Brain microvascular endothelial cell (primary cell): ENCODE measurements at regions not wholly inside any gene's neighbourhood (a gene's known extent, or its start where the extent isn't known, plus 50 kb on each side); places are given as distances from the start of the nearest gene placed in this dataset.

ENCODE experiments used
- DNase-seq: peaks from one replicate; pipeline ENCODE4 v3.0.0-alpha.2; 2020
- H3K27ac ChIP-seq: fragments of 250-450 bp; sonication (Bioruptor Pico); 2 replicates; pipeline ENCODE4 v1.5.1; 2020; ENCODE audit warnings: mild to moderate bottlenecking, moderate library complexity
- H3K27me3 ChIP-seq: fragments of 250-450 bp; sonication (Bioruptor Pico); replicated peaks from 2 replicates; pipeline ENCODE4 v1.5.1; 2020; ENCODE audit warnings: mild to moderate bottlenecking
- H3K36me3 ChIP-seq: fragments of 250-450 bp; sonication (Bioruptor Pico); replicated peaks from 2 replicates; pipeline ENCODE4 v1.5.1; 2020; ENCODE audit warnings: mild to moderate bottlenecking
- H3K4me3 ChIP-seq: 2 replicates; pipeline ENCODE4 v1.5.1; 2011; ENCODE audit warnings: low read depth, mild to moderate bottlenecking, control low read depth, low read length, moderate library complexity
- in situ Hi-C: cut with HindIII; loops from 2 replicates; pipeline ENCODE4 v1.10.0; 2017; ENCODE audit warnings: low sequenced_read_pairs, low pct_ligation_motif_present
- TF ChIP-seq, protein P1 (sequence below): IDR thresholded peaks from 2 replicates; pipeline ENCODE4 v1.5.1; 2011; ENCODE audit warnings: low read depth, mild to moderate bottlenecking, moderate library complexity, low read length, control low read depth, inconsistent platforms; ENCODE audit errors: missing control alignments

DNA sequence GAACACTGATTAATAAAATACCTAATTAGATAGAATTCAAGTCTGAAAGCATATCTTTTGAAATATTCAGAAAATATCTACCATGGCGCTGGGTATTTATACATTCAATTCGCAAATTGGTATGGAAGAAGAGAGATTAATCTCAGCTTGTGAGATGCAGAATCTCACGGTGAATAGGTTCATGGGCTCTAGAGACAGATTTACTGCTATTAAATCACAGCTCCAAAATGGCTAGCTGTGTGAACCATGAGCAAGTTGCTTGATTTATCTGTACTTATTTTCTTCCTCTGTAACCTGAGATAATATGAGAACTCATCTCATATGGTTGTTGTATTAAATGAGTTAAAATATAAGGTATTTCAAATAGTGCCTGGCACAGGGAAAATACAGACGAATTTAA is 556.7 kb downstream of the FBXO15 start:
- no peaks in the 10 kb centered on the region for H3K36me3 ChIP-seq
- H3K27me3 ChIP-seq: no peaks in the 10 kb centered on the region
- in situ Hi-C loops: no loop called here
- TF ChIP-seq, protein P1, sequence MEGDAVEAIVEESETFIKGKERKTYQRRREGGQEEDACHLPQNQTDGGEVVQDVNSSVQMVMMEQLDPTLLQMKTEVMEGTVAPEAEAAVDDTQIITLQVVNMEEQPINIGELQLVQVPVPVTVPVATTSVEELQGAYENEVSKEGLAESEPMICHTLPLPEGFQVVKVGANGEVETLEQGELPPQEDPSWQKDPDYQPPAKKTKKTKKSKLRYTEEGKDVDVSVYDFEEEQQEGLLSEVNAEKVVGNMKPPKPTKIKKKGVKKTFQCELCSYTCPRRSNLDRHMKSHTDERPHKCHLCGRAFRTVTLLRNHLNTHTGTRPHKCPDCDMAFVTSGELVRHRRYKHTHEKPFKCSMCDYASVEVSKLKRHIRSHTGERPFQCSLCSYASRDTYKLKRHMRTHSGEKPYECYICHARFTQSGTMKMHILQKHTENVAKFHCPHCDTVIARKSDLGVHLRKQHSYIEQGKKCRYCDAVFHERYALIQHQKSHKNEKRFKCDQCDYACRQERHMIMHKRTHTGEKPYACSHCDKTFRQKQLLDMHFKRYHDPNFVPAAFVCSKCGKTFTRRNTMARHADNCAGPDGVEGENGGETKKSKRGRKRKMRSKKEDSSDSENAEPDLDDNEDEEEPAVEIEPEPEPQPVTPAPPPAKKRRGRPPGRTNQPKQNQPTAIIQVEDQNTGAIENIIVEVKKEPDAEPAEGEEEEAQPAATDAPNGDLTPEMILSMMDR: no peak
- no peak overlapping the region for H3K4me3 ChIP-seq
- DNase-seq: no peak
- no peak overlapping the region for H3K27ac ChIP-seq

DNA sequence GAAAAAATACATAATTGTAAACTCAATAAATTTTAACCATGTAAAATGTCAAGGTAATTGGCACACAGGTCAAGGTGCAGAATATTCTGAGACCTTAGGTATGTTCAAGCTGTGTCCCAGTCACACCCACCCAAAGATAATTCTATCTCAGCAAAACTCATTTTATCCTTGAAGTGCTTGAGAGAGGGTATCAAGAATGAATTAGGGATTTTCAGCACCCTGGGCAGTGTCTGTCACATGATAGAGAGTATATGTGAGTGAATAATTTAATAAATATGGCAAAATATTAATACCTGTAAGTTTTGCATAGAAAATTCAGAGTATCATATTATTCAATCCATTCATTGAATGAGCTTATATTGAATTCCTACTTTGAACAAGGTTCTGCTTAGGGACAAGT is 567.9 kb downstream of the FBXO15 start:
- Histone ChIP-seq H3K4me3 (no peak overlapping the region), H3K27ac (no peak overlapping the region), H3K27me3 (no peaks in the 10 kb centered on the region), H3K36me3 (no peaks in the 10 kb centered on the region)
- DNase-seq: no peak
- TF ChIP-seq, protein P1: no peak
- in situ Hi-C loops: no loop called here

DNA sequence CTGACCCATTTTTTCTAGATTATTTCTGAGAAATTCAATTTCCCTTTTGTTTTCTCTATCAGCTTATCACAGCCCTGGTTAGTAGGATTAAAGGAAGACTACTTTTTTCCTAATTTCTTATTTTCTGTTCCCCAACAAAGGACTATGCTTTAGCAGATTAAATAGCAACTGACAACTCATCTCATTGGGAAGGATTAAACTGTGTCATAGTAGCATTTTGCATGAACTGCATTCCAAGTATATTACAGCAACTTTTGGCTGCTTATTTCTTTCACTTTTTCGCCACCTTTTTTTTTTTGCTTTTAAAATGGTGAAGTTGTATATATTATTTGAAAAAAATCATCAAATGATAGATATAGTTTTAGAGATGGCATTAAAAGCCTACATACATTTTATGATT is 570.3 kb downstream of the FBXO15 start:
- DNase-seq: no peak
- Histone ChIP-seq H3K27me3 (no peaks in the 10 kb centered on the region), H3K27ac (no peak overlapping the region), H3K4me3 (no peak overlapping the region), H3K36me3 (no peaks in the 10 kb centered on the region)
- in situ Hi-C loops: no loop called here
- TF ChIP-seq, protein P1: no peak

DNA sequence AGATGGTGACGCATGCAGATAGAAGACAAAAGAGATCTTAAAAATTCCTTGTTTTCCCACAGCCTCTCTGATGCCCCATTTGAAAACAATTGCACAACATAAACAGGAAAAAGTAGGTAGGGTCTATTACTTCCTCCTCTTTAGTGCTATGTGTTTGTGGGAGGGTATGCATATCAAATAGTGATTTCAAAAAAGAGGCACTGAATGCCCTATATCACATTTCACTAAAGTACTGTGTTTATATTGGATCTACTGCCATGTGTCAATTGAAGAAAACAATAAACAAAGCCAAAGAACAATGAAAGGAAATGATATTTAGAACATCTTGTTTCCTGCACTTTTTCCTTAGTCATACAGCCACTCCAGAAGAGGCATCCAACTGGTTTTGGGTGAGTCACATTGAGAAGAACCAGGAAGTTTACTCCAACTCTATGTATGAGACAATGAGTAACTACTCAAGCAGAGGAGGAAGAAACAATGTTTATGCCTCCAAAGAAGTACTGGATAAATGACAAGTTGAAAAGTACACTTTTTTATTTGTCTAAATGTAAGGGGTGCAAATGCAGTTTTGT is 583.6 kb downstream of the FBXO15 start:
- Histone ChIP-seq H3K4me3 (no peak overlapping the region), H3K27me3 (no peaks in the 10 kb centered on the region), H3K27ac (peak overlapping the region; percentile 56), H3K36me3 (no peaks in the 10 kb centered on the region)
- peak; percentile 49 for DNase-seq
- TF ChIP-seq, protein P1: no peak
- in situ Hi-C loops: no loop called here

DNA sequence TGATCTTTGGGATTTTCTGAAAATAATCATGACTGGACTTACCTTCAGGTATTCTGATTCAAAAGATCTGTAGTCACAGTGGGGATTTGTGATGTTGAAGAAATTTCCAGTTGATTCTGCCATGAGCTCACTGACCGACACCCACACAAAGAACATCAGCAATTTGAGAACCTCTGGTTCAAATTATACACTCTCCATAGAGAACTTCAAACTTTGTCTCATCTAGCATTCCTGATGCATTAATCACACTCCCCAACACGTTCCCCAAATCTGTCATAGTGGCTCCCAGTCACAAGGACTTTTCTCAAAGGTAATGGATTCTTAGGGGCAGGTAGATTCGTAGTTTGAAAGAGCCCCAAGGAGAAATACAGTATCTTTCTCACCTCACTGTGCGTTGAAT is 584.3 kb downstream of the FBXO15 start:
- in situ Hi-C loops: no loop called here
- DNase-seq: peak; percentile 2
- H3K27ac ChIP-seq: peak overlapping the region; percentile 56

More for the DNA sequence above, 584.3 kb downstream of the FBXO15 start:
- Histone ChIP-seq H3K4me3 (no peak overlapping the region), H3K36me3 (no peaks in the 10 kb centered on the region), H3K27me3 (no peaks in the 10 kb centered on the region)
- TF ChIP-seq, protein P1: no peak
